ENCODE measurements at regions not wholly inside any gene's neighbourhood (a gene's known extent, or its start where the extent isn't known, plus 50 kb on each side); places are given as distances from the start of the nearest gene placed in this dataset.

DNA sequence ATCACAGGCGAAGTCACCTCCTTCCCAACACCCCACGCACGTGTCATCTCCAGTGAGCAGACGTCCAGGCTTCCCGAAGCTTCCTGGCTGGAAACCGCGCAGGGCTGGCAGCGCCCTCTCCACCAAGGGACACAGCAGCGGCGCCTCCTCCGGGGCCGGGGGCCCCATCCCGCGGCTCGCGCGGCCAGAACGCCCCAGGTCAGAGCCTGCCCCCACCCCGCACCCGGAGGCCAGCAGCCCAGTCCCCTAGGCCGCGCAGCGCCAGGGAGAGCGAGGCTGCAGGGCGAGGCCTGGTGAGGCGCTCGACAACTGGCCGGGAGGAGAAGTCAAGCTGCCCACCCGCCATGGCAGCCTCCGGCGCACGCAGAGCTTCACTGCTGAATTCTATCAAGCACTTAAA, 247.0 kb downstream of the SEMA3D start:
- TF ChIP-seq FOXM1 (IDR thresholded peaks at IDR 0.05; ENCODE audit: borderline replicate concordance) (no peak), FOXK2 (IDR thresholded peaks at IDR 0.05) (no peak), SP1 (IDR thresholded peaks at IDR 0.05) (no peak), NFRKB (IDR thresholded peaks at IDR 0.05) (no peak)

Measured in HEK293T (cell line).